ENCODE measurements at regions not wholly inside any gene's neighbourhood (a gene's known extent, or its start where the extent isn't known, plus 50 kb on each side); places are given as distances from the start of the nearest gene placed in this dataset.

DNA sequence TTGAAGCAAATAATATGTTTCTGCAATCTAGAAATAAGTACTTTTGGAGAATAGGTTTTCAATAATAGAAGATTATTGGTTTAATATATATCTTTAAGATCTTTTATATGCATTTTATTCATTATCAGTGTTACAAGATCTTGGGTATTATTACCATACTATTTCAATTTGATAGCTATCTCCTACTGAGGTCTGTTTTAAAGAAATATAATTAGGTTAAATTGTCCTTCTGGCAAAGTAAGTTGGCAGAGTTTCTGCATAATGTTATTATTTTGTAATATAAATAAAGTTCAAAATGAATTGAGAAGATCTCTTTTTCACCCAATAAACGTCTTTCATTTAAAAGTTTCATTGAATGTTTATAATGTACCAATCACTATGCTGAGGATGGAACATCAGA lies 443.7 kb downstream of the FAT4 start:
- TF ChIP-seq POLR2A (IDR thresholded peaks at IDR 0.05) (no peak), POLR2AphosphoS5 (IDR thresholded peaks at IDR 0.05; ENCODE audit: insufficient read depth in 1 of 2, low read depth in 1 of 2) (no peak)
- TF ChIP-seq, protein P1, sequence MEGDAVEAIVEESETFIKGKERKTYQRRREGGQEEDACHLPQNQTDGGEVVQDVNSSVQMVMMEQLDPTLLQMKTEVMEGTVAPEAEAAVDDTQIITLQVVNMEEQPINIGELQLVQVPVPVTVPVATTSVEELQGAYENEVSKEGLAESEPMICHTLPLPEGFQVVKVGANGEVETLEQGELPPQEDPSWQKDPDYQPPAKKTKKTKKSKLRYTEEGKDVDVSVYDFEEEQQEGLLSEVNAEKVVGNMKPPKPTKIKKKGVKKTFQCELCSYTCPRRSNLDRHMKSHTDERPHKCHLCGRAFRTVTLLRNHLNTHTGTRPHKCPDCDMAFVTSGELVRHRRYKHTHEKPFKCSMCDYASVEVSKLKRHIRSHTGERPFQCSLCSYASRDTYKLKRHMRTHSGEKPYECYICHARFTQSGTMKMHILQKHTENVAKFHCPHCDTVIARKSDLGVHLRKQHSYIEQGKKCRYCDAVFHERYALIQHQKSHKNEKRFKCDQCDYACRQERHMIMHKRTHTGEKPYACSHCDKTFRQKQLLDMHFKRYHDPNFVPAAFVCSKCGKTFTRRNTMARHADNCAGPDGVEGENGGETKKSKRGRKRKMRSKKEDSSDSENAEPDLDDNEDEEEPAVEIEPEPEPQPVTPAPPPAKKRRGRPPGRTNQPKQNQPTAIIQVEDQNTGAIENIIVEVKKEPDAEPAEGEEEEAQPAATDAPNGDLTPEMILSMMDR (IDR thresholded peaks at IDR 0.05), result no peak
